ENCODE measurements at regions not wholly inside any gene's neighbourhood (a gene's known extent, or its start where the extent isn't known, plus 50 kb on each side); places are given as distances from the start of the nearest gene placed in this dataset.

GRCh38 chr11:71108013-71108865 lies 144.1 kb downstream of the SHANK2 start:
- TF ChIP-seq CTCF (IDR thresholded peaks at IDR 0.05) (no peak), ZFX (IDR thresholded peaks at IDR 0.05; ENCODE audit: borderline replicate concordance) (no peak)
- H3K27ac ChIP-seq: no peak overlapping the region

DNA sequence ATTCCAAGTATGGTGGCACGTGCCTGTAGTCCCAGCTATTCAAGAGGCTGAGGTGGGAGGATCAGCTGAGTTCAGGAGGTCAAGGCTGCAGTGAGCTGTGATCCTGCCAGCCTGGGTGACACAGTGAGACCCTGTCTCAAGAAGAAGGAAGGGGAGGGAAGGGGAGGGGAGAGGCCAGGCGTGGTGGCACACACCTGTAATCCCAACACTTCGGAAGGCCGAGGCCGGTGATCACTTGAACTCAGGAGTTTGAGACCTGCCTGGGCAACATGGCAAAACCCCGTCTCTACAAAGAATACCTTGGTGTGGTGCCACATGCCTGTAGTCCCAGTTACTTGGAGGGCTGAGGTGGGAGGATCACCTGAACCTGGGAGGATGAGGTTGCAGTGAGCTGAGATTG lies 145.7 kb downstream of the SHANK2 start:
- no peak overlapping the region for H3K27ac ChIP-seq
- TF ChIP-seq CTCF (IDR thresholded peaks at IDR 0.05): no peak
- TF ChIP-seq ZFX (IDR thresholded peaks at IDR 0.05; ENCODE audit: borderline replicate concordance): no peak

GRCh38 chr11:71103266-71103665 lies 149.1 kb downstream of the SHANK2 start:
- H3K27ac ChIP-seq: no peak overlapping the region
- TF ChIP-seq CTCF (IDR thresholded peaks at IDR 0.05): no peak

DNA sequence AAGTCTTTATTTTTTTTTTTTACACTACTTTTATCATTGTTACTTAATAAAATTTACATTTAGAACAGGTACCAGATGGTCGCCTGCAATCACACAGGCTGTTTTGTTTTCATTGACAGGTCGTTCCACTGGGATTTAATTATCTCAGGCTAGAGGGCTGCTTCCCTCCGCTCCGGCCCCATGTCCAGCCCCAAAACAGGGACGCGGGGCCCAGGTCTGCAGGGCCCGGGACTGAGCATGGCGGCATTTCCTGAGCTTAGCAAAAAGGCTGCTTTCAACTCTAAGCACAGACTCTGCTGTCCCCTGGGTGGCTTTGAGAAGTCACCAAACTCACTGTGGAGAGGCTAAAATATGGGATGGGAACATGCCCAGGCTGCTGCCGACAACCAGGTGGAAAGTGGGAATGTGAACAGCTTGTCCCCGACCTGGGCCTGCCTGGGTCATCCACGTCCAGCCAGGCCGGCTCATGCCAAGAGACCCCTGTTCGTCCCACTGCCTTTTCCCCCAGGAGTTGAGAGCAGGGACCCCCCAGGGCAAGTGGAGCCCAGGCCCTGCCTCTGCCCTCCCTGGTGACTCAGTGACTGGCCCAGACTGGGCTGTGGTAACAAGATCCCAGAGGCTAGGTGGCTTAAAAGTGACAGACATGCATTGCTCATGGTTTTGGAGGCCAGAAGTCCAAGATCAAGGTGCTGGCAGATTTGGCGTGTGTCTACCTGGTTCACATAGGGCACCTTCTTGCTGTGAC lies 150.0 kb downstream of the SHANK2 start:
- TF ChIP-seq CTCF (IDR thresholded peaks at IDR 0.05): no peak
- no peak for TF ChIP-seq ZFX (IDR thresholded peaks at IDR 0.05; ENCODE audit: borderline replicate concordance)
- no peak overlapping the region for H3K27ac ChIP-seq

GRCh38 chr11:71101606-71102005 lies 150.8 kb downstream of the SHANK2 start:
- TF ChIP-seq CTCF (IDR thresholded peaks at IDR 0.05) (no peak), ZFX (IDR thresholded peaks at IDR 0.05; ENCODE audit: borderline replicate concordance) (no peak)
- H3K27ac ChIP-seq: no peak overlapping the region

- no peak overlapping the region for H3K27ac ChIP-seq
- TF ChIP-seq ZFX (IDR thresholded peaks at IDR 0.05; ENCODE audit: borderline replicate concordance) (no peak), CTCF (IDR thresholded peaks at IDR 0.05) (no peak)
Measured at GRCh38 chr11:71101046-71101445, 151.3 kb downstream of the SHANK2 start.

DNA sequence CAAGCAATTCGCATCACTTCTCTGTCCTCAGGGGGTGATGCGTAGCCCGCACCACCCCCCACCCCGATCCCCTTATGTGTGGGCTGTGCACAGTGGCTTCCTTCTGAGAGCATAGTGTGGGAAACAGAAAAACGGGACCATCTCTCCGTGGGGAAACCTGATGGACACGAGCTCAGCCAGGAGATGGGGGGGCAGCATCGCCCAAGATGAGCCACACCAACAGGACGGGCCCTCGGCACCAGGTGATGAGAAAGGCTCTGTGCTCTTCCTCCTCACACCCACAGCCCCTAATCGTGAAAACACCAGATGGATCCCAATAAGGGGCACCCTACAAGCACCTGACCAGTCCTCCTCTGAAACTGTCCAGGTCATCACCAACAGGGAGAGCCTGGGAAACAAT lies 153.6 kb downstream of the SHANK2 start:
- no peak for TF ChIP-seq CTCF (IDR thresholded peaks at IDR 0.05)
- TF ChIP-seq ZFX (IDR thresholded peaks at IDR 0.05; ENCODE audit: borderline replicate concordance): no peak

More for the DNA sequence above, 153.6 kb downstream of the SHANK2 start:
- H3K27ac ChIP-seq: no peak overlapping the region

All from 22Rv1 (cell line).